Activated CD4-positive, alpha-beta T cell treated with anti-CD3 and anti-CD28 coated beads, Interleukin-2, amount 10 ng/mL, durations not matched to agents 7 days and 5 days (primary cell): ENCODE measurements at regions not wholly inside any gene's neighbourhood (a gene's known extent, or its start where the extent isn't known, plus 50 kb on each side); places are given as distances from the start of the nearest gene placed in this dataset.

Experiments
- CTCF ChIA-PET: fragments of 350-600 bp; sonication (Branson Sonifier 250); formaldehyde crosslinking; loops from one replicate; lab custom pipeline; 2021; ENCODE audit warnings: antibody characterized with exemption; lab: Charles Lee
- POLR2A ChIA-PET: fragments of 350-600 bp; sonication (Branson Sonifier 250); formaldehyde crosslinking; loops from one replicate; lab custom pipeline; 2021; ENCODE audit warnings: antibody characterized with exemption; lab: Charles Lee
- DNase-seq: peaks from one replicate; pipeline ENCODE4 v3.0.0-alpha.2; 2020
- H3K27ac Mint-ChIP-seq: one replicate; pipeline ENCODE4 v1.8.0; 2021; ENCODE audit warnings: mild to moderate bottlenecking, moderate library complexity, mixed read lengths
- H3K27me3 Mint-ChIP-seq: one replicate; pipeline ENCODE4 v1.8.0; 2021; ENCODE audit warnings: mixed read lengths
- H3K36me3 Mint-ChIP-seq: one replicate; pipeline ENCODE4 v1.8.0; 2021; ENCODE audit warnings: low read depth, mixed read lengths
- H3K4me1 Mint-ChIP-seq: one replicate; pipeline ENCODE4 v1.8.0; 2021; ENCODE audit warnings: mixed read lengths
- H3K4me3 Mint-ChIP-seq: one replicate; pipeline ENCODE4 v1.8.0; 2021; ENCODE audit warnings: mild to moderate bottlenecking, moderate library complexity, mixed read lengths
- H3K9me3 Mint-ChIP-seq: one replicate; pipeline ENCODE4 v1.8.0; 2021; ENCODE audit warnings: mixed read lengths

DNA sequence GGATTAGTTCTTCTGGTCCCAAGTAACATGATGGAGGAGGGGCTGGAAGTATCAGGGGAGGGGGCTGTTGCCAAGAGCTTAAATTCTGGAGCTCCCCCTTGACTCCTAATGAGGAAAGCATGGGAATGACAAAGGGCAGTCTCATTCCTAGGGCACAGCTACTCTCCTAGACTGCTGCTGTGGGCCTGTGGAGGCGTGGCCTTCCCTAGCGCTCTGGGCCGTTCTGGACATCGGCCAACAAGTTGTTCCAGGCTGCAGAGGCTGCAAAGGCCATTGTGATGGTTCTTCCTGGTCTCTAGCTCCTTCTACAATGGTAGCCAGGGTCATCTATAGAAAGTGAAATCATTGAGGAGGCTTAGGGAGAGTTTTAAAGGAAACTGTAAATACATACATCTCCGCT lies 916.6 kb downstream of the DIAPH3 start:
- H3K27ac Mint-ChIP-seq = no peak overlapping the region
- DNase-seq = no peak
- CTCF ChIA-PET = no interaction called here
- no peaks in the 10 kb centered on the region for H3K9me3 Mint-ChIP-seq
- no peaks in the 10 kb centered on the region for H3K36me3 Mint-ChIP-seq
- H3K4me1 Mint-ChIP-seq = no peaks in the 10 kb centered on the region
- POLR2A ChIA-PET = no interaction called here
- H3K4me3 Mint-ChIP-seq = no peak overlapping the region
- no peaks in the 10 kb centered on the region for H3K27me3 Mint-ChIP-seq

DNA sequence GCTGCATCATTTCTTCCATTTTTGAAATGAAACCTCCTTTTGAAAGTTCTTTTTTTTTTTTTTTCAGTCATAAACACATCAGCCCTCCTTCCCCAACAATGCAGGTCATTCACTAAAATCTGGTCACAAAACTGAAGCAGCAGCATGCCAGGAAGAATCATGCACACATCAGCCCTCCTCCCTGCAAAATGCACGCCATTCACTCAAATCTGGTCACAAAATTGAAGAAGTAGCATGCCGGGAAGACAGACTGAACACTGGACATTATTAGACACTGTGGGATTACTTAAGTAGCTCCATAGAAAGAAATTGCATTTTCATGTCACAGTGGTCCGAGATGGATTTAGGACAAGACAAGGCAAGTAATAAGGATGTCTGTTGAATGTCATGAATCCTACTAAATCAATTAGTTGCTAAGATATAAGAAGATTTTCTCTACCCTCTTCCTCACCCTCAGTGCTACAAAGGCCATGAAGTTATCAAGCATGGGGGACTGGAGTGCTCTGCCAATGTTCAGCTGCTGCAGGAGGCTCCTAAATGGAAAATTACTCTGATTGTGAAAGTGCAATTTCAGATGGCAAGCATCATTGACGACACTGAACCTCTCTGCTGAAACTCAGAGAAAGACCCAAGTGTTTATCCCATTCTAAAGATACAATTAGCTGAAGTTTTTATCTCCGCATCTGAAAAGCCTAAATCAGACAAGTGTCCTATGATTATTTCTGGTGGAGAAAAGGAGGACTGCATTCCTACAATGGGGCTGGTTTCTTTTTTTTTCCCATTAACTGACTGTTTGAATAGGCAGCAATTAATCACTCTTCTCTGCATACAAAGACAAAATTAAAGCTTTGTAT lies 913.2 kb downstream of the DIAPH3 start:
- no peak overlapping the region for H3K4me3 Mint-ChIP-seq
- no peaks in the 10 kb centered on the region for H3K9me3 Mint-ChIP-seq
- H3K27me3 Mint-ChIP-seq = no peaks in the 10 kb centered on the region
- no peak for DNase-seq
- POLR2A ChIA-PET = no interaction called here
- H3K4me1 Mint-ChIP-seq = no peaks in the 10 kb centered on the region
- CTCF ChIA-PET = no interaction called here
- H3K27ac Mint-ChIP-seq = no peak overlapping the region
- H3K36me3 Mint-ChIP-seq = no peaks in the 10 kb centered on the region

DNA sequence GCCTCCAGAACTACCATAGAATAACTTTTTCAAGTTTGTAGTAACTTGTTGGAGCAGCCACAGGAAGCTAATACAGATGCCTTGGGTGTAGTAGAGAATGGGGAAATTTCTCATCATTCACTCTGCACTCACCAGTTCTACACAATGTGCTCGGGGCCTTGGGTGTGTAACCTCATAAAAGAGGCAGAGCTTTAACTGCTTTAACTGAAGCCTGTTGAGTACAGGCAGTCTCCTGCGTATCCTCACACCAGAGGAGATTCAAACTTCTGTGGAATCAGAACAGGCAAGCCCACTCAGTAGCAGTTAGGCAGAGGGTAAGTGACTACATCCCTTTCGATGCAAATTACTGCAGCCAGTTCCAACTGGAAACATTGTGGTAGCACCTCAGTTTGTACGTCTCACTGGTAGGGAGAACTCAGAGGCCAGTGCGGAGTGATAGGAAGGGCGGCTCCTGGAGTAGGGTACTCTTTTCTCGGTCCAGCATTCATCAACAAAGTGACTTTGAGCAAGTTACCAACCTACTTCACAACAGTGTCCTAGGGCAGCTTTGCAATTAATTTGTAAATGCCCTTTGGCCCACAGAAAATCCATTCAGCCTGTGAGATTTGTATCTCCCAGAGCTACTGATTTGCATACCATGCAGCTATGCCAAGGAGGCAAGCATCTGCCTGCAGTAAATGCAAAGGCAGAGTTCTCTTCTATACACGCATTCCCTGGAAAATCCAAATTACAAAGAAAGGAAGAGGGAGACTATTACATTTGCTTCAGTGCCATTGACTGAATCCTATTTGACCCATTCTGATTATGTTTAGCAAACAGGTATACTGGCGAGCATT lies 904.3 kb downstream of the DIAPH3 start:
- Mint-ChIP-seq H3K27me3 (no peaks in the 10 kb centered on the region), H3K4me1 (no peaks in the 10 kb centered on the region), H3K27ac (no peak overlapping the region), H3K9me3 (no peaks in the 10 kb centered on the region), H3K36me3 (no peaks in the 10 kb centered on the region), H3K4me3 (no peak overlapping the region)
- DNase-seq = no peak
- CTCF ChIA-PET = no interaction called here
- POLR2A ChIA-PET = no interaction called here

DNA sequence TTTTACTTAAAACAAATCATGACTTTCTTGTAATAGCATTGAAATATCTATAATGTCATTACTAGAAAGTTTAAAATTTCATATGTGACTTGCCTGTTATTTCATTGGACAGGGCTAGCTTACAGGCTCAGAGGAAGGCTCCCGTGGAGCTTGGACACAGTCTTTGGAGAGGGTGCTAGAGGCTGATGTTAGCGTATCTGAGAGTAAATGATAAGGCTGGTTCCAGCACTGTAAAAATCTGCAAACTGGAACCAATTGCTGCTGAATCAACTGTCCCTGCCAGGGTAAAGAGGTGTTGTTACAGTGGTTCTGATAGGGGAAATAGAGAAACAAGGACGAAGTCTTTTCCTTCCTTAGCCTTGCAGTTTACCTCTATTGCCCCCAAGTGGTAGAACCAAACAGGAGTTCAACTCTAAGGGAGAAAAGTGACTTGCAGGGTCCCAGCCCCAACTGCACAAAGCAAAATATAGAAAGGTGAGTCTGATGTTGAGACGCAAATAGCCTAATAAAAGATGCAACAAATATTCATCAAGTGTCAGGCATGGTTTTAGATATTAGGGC lies 901.7 kb downstream of the DIAPH3 start:
- DNase-seq = no peak
- Mint-ChIP-seq H3K4me1 (no peaks in the 10 kb centered on the region), H3K4me3 (no peak overlapping the region), H3K27ac (no peak overlapping the region), H3K36me3 (no peaks in the 10 kb centered on the region), H3K27me3 (no peaks in the 10 kb centered on the region), H3K9me3 (no peaks in the 10 kb centered on the region)
- CTCF ChIA-PET = no interaction called here
- POLR2A ChIA-PET = no interaction called here

DNA sequence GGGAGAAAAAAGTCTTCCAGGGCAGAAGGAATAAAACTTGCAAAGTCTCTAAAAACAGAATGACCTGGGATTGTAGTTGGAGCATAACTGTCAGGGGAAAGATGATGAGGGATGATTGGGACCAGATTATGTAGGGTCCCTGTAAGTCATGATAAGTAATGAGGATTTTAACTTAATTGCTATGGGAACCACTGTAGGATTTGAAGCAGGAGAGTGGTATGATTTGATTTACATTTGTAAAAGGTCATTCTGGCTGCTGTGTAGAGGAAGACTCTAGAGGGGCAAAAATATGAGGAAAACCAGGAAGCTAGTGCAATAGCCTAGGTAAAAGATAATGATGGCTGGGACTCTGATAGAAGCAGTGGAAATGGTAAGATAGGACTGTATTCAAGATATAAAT lies 900.2 kb downstream of the DIAPH3 start:
- Mint-ChIP-seq H3K27me3 (no peaks in the 10 kb centered on the region), H3K27ac (no peak overlapping the region), H3K36me3 (no peaks in the 10 kb centered on the region), H3K4me3 (no peak overlapping the region), H3K9me3 (no peaks in the 10 kb centered on the region), H3K4me1 (no peaks in the 10 kb centered on the region)
- POLR2A ChIA-PET = no interaction called here
- CTCF ChIA-PET = no interaction called here
- no peak for DNase-seq

DNA sequence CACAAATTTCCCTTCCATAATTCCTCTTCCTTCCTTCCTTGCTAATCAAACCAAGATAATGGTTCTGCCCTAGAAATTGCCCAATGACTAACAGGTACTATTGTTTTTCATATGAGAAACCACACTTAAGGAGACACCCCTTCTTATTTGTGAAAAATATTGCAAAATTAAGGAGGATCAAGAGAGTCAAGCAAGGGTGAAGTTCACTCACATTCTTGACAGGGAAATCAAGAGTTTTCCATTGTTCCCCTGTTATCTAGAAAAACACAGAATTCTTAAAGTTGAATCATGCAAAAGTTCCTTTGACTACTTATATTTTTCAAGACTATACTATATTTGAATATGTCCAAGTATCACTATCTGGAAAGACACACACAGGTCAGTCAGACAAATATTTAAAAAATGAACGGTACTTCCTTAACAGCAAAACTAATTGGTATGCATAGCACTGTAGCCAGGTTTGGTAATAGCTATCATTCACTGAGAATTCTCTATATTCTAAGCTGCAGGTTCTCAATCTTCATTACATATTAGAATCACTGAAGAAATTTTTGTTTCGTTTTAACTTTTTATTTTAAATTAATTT lies 897.2 kb downstream of the DIAPH3 start:
- H3K4me1 Mint-ChIP-seq = no peaks in the 10 kb centered on the region
- no peaks in the 10 kb centered on the region for H3K27me3 Mint-ChIP-seq
- ChIA-PET POLR2A (no interaction called here), CTCF (no interaction called here)
- no peak for DNase-seq
- H3K27ac Mint-ChIP-seq = no peak overlapping the region
- H3K36me3 Mint-ChIP-seq = no peaks in the 10 kb centered on the region
- no peaks in the 10 kb centered on the region for H3K9me3 Mint-ChIP-seq
- no peak overlapping the region for H3K4me3 Mint-ChIP-seq

DNA sequence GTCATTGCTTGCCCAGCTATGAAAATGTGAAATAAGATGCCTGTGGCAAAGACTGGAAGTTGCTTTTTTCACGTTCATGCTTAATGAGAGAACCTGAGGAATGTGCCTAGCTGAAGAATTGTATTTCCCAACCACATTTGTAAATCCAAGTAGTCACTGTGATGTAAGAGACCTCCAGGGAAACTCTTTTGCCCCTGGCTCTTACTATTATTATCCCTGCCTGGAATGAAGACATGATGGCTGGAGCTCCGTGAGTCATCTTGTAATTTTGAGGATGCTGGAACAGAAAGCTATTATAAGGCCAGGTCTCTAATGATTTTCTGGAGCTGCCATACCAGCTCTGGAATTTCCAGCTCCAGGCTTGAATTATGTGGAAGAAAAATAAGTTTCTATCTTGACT lies 894.3 kb downstream of the DIAPH3 start:
- no peaks in the 10 kb centered on the region for H3K9me3 Mint-ChIP-seq
- H3K4me1 Mint-ChIP-seq = no peaks in the 10 kb centered on the region
- H3K27me3 Mint-ChIP-seq = peaks cover 2% of the 10 kb centered on the region
- H3K27ac Mint-ChIP-seq = no peak overlapping the region
- H3K36me3 Mint-ChIP-seq = no peaks in the 10 kb centered on the region
- no peak for DNase-seq
- CTCF ChIA-PET = no interaction called here
- POLR2A ChIA-PET = no interaction called here
- H3K4me3 Mint-ChIP-seq = no peak overlapping the region

DNA sequence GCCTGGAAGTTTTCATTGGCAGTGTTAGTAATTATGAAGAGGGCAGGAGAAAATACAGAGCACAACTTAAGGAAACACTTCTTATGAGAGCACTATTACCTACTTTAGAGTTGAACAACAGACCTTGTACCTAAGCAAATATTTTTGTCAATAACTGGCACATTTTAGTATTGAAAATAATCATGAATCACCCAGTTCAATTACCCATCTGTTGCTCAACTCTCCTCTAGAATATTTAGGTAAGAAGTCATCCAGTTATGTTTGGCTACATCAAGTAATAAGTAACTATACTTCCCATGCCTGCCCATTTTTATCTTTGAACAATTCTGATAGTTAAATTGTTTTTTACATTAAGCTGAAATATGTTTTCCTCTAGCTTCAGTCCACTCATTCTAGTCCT lies 893.4 kb downstream of the DIAPH3 start:
- Mint-ChIP-seq H3K27me3 (peaks cover 2% of the 10 kb centered on the region), H3K27ac (no peak overlapping the region), H3K4me1 (no peaks in the 10 kb centered on the region), H3K36me3 (no peaks in the 10 kb centered on the region), H3K9me3 (no peaks in the 10 kb centered on the region), H3K4me3 (no peak overlapping the region)
- POLR2A ChIA-PET = no interaction called here
- no peak for DNase-seq
- CTCF ChIA-PET = no interaction called here

DNA sequence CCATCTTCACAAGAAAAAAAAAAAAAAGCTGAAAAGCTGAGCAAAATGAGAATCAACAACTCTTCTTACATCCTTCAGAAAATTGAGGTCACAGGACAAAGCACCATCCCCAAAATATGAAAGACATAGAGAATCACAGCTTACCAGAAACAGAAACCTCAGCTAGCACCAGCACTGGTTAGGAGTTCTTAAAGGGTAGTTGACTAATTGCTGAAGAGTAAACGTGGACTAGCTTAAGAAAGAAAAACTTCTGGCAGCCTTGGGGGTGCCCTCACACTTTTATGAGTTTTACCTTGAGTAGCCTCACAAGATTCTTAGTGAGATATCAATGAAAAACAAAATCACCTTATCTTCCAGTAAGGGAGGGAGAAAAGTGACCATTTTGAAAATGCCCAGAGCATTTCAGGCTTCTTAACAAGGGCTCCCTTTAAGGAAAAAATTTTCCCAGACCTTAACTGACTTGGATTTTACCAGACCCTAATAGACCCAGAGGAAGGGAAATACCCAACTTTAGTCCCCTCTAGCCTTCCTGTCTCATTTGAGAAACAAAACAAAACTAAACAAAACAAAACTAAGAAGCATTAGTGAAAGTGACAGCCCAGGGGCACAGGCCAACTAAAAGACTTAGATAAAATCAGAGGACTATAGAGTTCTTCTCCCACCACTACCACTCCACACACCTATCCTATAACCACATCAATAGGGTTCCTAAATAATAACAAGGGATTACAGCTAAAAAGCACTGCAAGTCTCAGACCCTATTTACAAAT lies 888.6 kb downstream of the DIAPH3 start:
- CTCF ChIA-PET = interaction anchor here (0.7 kb wide), 2 partner anchors 700 to 1930 kb away, joined by 3 to 6 read pairs; no protein-coding TSS in a partner anchor

DNA sequence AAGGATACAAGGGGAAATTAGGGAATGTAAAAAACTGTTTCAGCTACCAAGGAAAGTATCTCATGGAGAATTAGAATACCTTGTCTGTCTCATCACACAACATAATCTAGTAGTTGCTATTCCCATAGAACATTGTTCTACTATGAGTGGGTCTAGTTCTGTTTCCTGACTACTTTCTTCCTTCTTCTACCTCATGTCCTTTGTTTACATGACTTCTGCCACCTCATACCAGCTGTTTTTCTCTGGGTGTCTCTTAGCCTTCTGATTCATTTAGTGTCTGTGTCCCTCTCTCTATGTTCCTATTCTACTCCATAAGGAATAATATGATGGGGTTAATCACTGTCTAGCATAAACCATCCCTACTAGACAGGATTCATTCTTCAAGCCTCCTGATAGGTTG lies 887.3 kb downstream of the DIAPH3 start:
- H3K4me1 Mint-ChIP-seq = no peaks in the 10 kb centered on the region
- H3K4me3 Mint-ChIP-seq = no peak overlapping the region
- H3K9me3 Mint-ChIP-seq = no peaks in the 10 kb centered on the region
- peaks cover 2% of the 10 kb centered on the region for H3K27me3 Mint-ChIP-seq
- no peak for DNase-seq
- ChIA-PET CTCF (interaction anchor here (1.2 kb wide), 1 partner anchor 225 kb away, joined by 3 read pairs; no protein-coding TSS in a partner anchor), POLR2A (no interaction called here)
- H3K27ac Mint-ChIP-seq = no peak overlapping the region
- H3K36me3 Mint-ChIP-seq = no peaks in the 10 kb centered on the region

More for the DNA sequence above, 888.6 kb downstream of the DIAPH3 start:
- Mint-ChIP-seq H3K27ac (no peak overlapping the region), H3K27me3 (peaks cover 2% of the 10 kb centered on the region), H3K9me3 (no peaks in the 10 kb centered on the region), H3K36me3 (no peaks in the 10 kb centered on the region), H3K4me3 (no peak overlapping the region), H3K4me1 (no peaks in the 10 kb centered on the region)
- POLR2A ChIA-PET = no interaction called here
- no peak for DNase-seq

DNA sequence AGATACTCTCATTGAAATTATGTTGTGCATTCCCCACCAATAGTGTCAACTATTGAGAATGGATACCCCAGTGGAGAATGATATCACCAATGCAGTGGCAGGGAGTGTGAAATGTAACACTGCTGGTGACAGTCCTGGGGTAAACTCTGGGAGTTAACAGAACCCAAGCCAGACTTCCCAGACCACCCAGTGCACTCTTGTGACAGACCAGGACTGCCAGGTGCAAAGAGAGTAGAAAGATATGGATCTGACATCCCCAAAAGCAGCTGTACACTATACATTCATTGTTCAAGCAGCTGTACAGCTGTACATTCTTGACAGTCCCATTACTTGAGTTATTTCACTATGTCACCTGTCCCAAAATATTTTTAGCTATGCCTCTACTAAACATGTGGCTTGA lies 886.6 kb downstream of the DIAPH3 start:
- ChIA-PET POLR2A (no interaction called here), CTCF (interaction anchor here (1.2 kb wide), 1 partner anchor 225 kb away, joined by 3 read pairs; no protein-coding TSS in a partner anchor)
- Mint-ChIP-seq H3K9me3 (no peaks in the 10 kb centered on the region), H3K4me1 (no peaks in the 10 kb centered on the region), H3K4me3 (no peak overlapping the region), H3K27ac (no peak overlapping the region), H3K36me3 (no peaks in the 10 kb centered on the region), H3K27me3 (no peaks in the 10 kb centered on the region)
- no peak for DNase-seq

DNA sequence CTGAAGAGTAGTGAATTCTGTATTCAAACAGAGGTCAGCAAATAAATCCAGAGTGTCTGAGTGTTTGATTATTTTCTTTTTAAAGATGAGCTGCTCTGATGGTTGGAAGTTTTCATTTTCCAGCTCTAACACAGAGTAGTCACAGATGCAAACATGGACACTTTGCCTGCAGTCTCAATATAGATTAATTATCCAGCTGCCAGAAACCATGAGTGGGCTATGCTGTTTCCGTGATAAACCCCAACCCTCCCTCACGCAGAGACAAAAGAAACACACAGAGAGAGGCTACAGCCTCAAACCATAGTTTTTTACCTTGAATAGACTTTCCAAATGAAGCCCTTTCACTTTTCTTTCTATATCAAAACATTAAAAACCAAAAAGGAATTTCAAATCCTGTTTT lies 884.7 kb downstream of the DIAPH3 start:
- no peak for DNase-seq
- POLR2A ChIA-PET = no interaction called here
- Mint-ChIP-seq H3K9me3 (no peaks in the 10 kb centered on the region), H3K4me1 (no peaks in the 10 kb centered on the region), H3K27me3 (no peaks in the 10 kb centered on the region), H3K27ac (no peak overlapping the region), H3K4me3 (no peak overlapping the region), H3K36me3 (no peaks in the 10 kb centered on the region)
- CTCF ChIA-PET = no interaction called here
